ENCODE measurements at regions not wholly inside any gene's neighbourhood (a gene's known extent, or its start where the extent isn't known, plus 50 kb on each side); places are given as distances from the start of the nearest gene placed in this dataset.
"Not testable (repeated sequence)": the region's sequence is repeated elsewhere in the genome, so short reads cannot be mapped to it uniquely, and the experiment has no call there.

GRCh38 chr1:234811824-234812223, 201.8 kb upstream of the IRF2BP2 start:
- H3K27ac ChIP-seq, result peak overlapping the region; percentile 47 to 77 (median 54)
- H3K4me1 ChIP-seq; H3K4me3 ChIP-seq; H3K27me3 ChIP-seq; H3K36me3 ChIP-seq; H3K9me3 ChIP-seq; DNase-seq; intact Hi-C loops (cut with DNase I): not testable (repeated sequence)
- peak in 1 of 4 donors; percentile 30 for TF ChIP-seq POLR2AphosphoS5 (IDR thresholded peaks at IDR 0.05)
- peak in 1 of 4 donors; percentile 48 for TF ChIP-seq EP300 (IDR thresholded peaks at IDR 0.05)
- 89 to 91% methylated on average over 6 of the region's 6 CpGs for WGBS, 2 donors

GRCh38 chr1:234810726-234811125, 200.7 kb upstream of the IRF2BP2 start:
- H3K9me3 ChIP-seq; H3K4me3 ChIP-seq; H3K27ac ChIP-seq; H3K27me3 ChIP-seq; H3K36me3 ChIP-seq; DNase-seq; intact Hi-C loops (cut with DNase I); H3K4me1 ChIP-seq: not testable (repeated sequence)
- WGBS, 2 donors, result 69 to 78% methylated on average over 3 of the region's 4 CpGs

- H3K9me3 ChIP-seq; DNase-seq; H3K36me3 ChIP-seq; intact Hi-C loops (cut with DNase I); H3K4me3 ChIP-seq; H3K27me3 ChIP-seq; H3K4me1 ChIP-seq: not testable (repeated sequence)
- 90% methylated on average over 5 of the region's 5 CpGs for WGBS, 2 donors
- peak overlapping the region; percentile 49 to 67 (median 56) for H3K27ac ChIP-seq
Measured at GRCh38 chr1:234809854-234810245, 199.9 kb upstream of the IRF2BP2 start.

- 78 to 84% methylated on average over 15 of the region's 23 CpGs for WGBS, 2 donors
- H3K9me3 ChIP-seq; intact Hi-C loops (cut with DNase I); H3K27me3 ChIP-seq; H3K36me3 ChIP-seq; H3K4me3 ChIP-seq; DNase-seq; H3K4me1 ChIP-seq: not testable (repeated sequence)
- H3K27ac ChIP-seq, result peak overlapping the region; percentile 49 to 67 (median 56)
Measured at GRCh38 chr1:234808943-234809853, 199.2 kb upstream of the IRF2BP2 start.

GRCh38 chr1:234808459-234808858, 198.5 kb upstream of the IRF2BP2 start:
- H3K4me1 ChIP-seq; DNase-seq; intact Hi-C loops (cut with DNase I); H3K4me3 ChIP-seq; H3K27ac ChIP-seq; H3K27me3 ChIP-seq; H3K36me3 ChIP-seq; H3K9me3 ChIP-seq: not testable (repeated sequence)
- 58 to 61% methylated on average over 4 of the region's 7 CpGs for WGBS, 2 donors

- H3K4me1 ChIP-seq; intact Hi-C loops (cut with DNase I); H3K27ac ChIP-seq; H3K36me3 ChIP-seq; H3K27me3 ChIP-seq; H3K4me3 ChIP-seq; DNase-seq; H3K9me3 ChIP-seq: not testable (repeated sequence)
- WGBS, 2 donors, result 84% methylated on average over 3 of the region's 8 CpGs
Measured at GRCh38 chr1:234807705-234808104, 197.7 kb upstream of the IRF2BP2 start.

GRCh38 chr1:234802586-234802985, 192.6 kb upstream of the IRF2BP2 start:
- H3K27me3 ChIP-seq; intact Hi-C loops (cut with DNase I); H3K4me1 ChIP-seq; H3K9me3 ChIP-seq; DNase-seq; H3K36me3 ChIP-seq; H3K4me3 ChIP-seq; H3K27ac ChIP-seq: not testable (repeated sequence)
- 93 to 96% methylated on average over 7 of the region's 7 CpGs for WGBS, 2 donors

GRCh38 chr1:234801636-234802035, 191.7 kb upstream of the IRF2BP2 start:
- intact Hi-C loops (cut with DNase I); H3K4me3 ChIP-seq; H3K36me3 ChIP-seq; H3K27me3 ChIP-seq; DNase-seq; H3K4me1 ChIP-seq; H3K9me3 ChIP-seq: not testable (repeated sequence)
- H3K27ac ChIP-seq, result peak overlapping the region in 3 of 4 donors; percentile 40 to 66 (median 58)
- WGBS, 2 donors, result 95 to 96% methylated on average over 4 of the region's 4 CpGs

- intact Hi-C loops (cut with DNase I); DNase-seq; H3K36me3 ChIP-seq; H3K4me1 ChIP-seq; H3K27me3 ChIP-seq; H3K4me3 ChIP-seq; H3K9me3 ChIP-seq: not testable (repeated sequence)
- WGBS, 2 donors, result no CpG with 5 or more reads among the region's 2 CpGs
- peak overlapping the region in 3 of 4 donors; percentile 40 to 66 (median 58) for H3K27ac ChIP-seq
Measured at GRCh38 chr1:234801147-234801546, 191.2 kb upstream of the IRF2BP2 start.

GRCh38 chr1:234800563-234800962, 190.6 kb upstream of the IRF2BP2 start:
- H3K4me3 ChIP-seq; DNase-seq; intact Hi-C loops (cut with DNase I); H3K36me3 ChIP-seq; H3K4me1 ChIP-seq; H3K9me3 ChIP-seq; H3K27me3 ChIP-seq: not testable (repeated sequence)
- 79 to 89% methylated on average over 4 of the region's 5 CpGs for WGBS, 2 donors
- H3K27ac ChIP-seq, result peak overlapping the region in 3 of 4 donors; percentile 12 to 47 (median 34)

- H3K4me3 ChIP-seq; H3K36me3 ChIP-seq; DNase-seq; H3K9me3 ChIP-seq; H3K27me3 ChIP-seq; intact Hi-C loops (cut with DNase I); H3K4me1 ChIP-seq; H3K27ac ChIP-seq: not testable (repeated sequence)
- 58 to 86% methylated on average over 1 of the region's 1 CpG for WGBS, 2 donors
Measured at GRCh38 chr1:234799021-234799689, 189.2 kb upstream of the IRF2BP2 start.

GRCh38 chr1:234797216-234797615, 187.2 kb upstream of the IRF2BP2 start:
- H3K36me3 ChIP-seq; H3K27me3 ChIP-seq; H3K27ac ChIP-seq; DNase-seq; intact Hi-C loops (cut with DNase I); H3K4me3 ChIP-seq; H3K4me1 ChIP-seq; H3K9me3 ChIP-seq: not testable (repeated sequence)
- WGBS, 2 donors, result no CpG with 5 or more reads among the region's 2 CpGs
